HG03575 (cell line): ENCODE measurements at regions not wholly inside any gene's neighbourhood (a gene's known extent, or its start where the extent isn't known, plus 50 kb on each side); places are given as distances from the start of the nearest gene placed in this dataset.
"Not testable (repeated sequence)": the region's sequence is repeated elsewhere in the genome, so short reads cannot be mapped to it uniquely, and the experiment has no call there.

Experiments used
- ATAC-seq: cut with Tn5 transposase; IDR thresholded peaks from one replicate; pipeline ENCODE4 v1.9.1; 2021; ENCODE audit not compliant: unreplicated experiment, insufficient number of reproducible peaks, low FRiP score; ENCODE audit errors: extremely low read depth

- no peak for ATAC-seq
Measured at GRCh38 chr13:86892330-86892729, 778.8 kb upstream of the SLITRK5 start.

- no peak for ATAC-seq
Measured at GRCh38 chr13:86900906-86901305, 770.3 kb upstream of the SLITRK5 start.

- no peak for ATAC-seq
Measured at GRCh38 chr13:86906127-86906874, 764.9 kb upstream of the SLITRK5 start.

GRCh38 chr13:86907156-86907555 lies 764.0 kb upstream of the SLITRK5 start:
- no peak for ATAC-seq

GRCh38 chr13:86909318-86909717 lies 761.9 kb upstream of the SLITRK5 start:
- no peak for ATAC-seq

GRCh38 chr13:86914757-86915156 lies 756.4 kb upstream of the SLITRK5 start:
- ATAC-seq = no peak

- ATAC-seq = not testable (repeated sequence)
Measured at GRCh38 chr13:86917438-86917837, 753.7 kb upstream of the SLITRK5 start.

GRCh38 chr13:86918682-86919081 lies 752.5 kb upstream of the SLITRK5 start:
- ATAC-seq = no peak

- ATAC-seq = no peak
Measured at GRCh38 chr13:86920961-86921360, 750.2 kb upstream of the SLITRK5 start.

- no peak for ATAC-seq
Measured at GRCh38 chr13:86922936-86923335, 748.2 kb upstream of the SLITRK5 start.

- not testable (repeated sequence) for ATAC-seq
Measured at GRCh38 chr13:86926916-86927315, 744.3 kb upstream of the SLITRK5 start.

- ATAC-seq = no peak
Measured at GRCh38 chr13:86932776-86933334, 738.3 kb upstream of the SLITRK5 start.

GRCh38 chr13:86933676-86934075 lies 737.5 kb upstream of the SLITRK5 start:
- no peak for ATAC-seq

- ATAC-seq = no peak
Measured at GRCh38 chr13:86937316-86937715, 733.9 kb upstream of the SLITRK5 start.

GRCh38 chr13:86945584-86945983 lies 725.6 kb upstream of the SLITRK5 start:
- no peak for ATAC-seq

- ATAC-seq = no peak
Measured at GRCh38 chr13:86946734-86947133, 724.4 kb upstream of the SLITRK5 start.

- ATAC-seq = no peak
Measured at GRCh38 chr13:86954341-86954740, 716.8 kb upstream of the SLITRK5 start.

- ATAC-seq = no peak
Measured at GRCh38 chr13:86960876-86961275, 710.3 kb upstream of the SLITRK5 start.

GRCh38 chr13:86974251-86974994 lies 696.7 kb upstream of the SLITRK5 start:
- ATAC-seq = no peak

- no peak for ATAC-seq
Measured at GRCh38 chr13:86974995-86975328, 696.2 kb upstream of the SLITRK5 start.
